ENCODE measurements at regions not wholly inside any gene's neighbourhood (a gene's known extent, or its start where the extent isn't known, plus 50 kb on each side); places are given as distances from the start of the nearest gene placed in this dataset.
"Not testable (repeated sequence)": the region's sequence is repeated elsewhere in the genome, so short reads cannot be mapped to it uniquely, and the experiment has no call there.

DNA sequence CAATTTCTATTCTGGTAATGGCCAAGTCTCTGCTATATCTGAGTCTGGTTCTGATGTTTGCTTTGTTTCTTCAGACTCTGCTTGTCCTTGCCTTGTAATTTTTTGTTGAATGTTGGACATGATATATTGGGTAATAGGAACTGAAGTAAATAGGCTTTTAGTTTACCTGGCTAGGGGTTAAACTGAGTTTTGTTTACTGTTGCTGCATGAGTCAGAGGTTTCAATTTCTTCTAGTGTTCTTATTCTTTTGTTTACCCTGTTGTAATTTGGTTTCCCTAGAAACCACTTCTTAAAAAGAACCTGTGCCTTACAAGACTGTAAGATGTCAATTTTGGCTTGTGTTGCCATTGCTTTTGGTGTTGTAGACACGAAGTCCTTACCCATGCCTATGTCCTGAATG is 285.0 kb upstream of the KCNH7 start:
- Mint-ChIP-seq H3K9me3 (no peaks in the 10 kb centered on the region), H3K27me3 (ENCODE audit: insufficient read depth) (no peaks in the 10 kb centered on the region), H3K4me3 (no peak overlapping the region), H3K27ac (no peak overlapping the region), H3K4me1 (ENCODE audit: low read depth) (no peaks in the 10 kb centered on the region), H3K36me3 (ENCODE audit: low read depth) (no peaks in the 10 kb centered on the region)
- TF ChIP-seq, protein P1, sequence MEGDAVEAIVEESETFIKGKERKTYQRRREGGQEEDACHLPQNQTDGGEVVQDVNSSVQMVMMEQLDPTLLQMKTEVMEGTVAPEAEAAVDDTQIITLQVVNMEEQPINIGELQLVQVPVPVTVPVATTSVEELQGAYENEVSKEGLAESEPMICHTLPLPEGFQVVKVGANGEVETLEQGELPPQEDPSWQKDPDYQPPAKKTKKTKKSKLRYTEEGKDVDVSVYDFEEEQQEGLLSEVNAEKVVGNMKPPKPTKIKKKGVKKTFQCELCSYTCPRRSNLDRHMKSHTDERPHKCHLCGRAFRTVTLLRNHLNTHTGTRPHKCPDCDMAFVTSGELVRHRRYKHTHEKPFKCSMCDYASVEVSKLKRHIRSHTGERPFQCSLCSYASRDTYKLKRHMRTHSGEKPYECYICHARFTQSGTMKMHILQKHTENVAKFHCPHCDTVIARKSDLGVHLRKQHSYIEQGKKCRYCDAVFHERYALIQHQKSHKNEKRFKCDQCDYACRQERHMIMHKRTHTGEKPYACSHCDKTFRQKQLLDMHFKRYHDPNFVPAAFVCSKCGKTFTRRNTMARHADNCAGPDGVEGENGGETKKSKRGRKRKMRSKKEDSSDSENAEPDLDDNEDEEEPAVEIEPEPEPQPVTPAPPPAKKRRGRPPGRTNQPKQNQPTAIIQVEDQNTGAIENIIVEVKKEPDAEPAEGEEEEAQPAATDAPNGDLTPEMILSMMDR (IDR thresholded peaks at IDR 0.05): no peak
- no peak for DNase-seq

DNA sequence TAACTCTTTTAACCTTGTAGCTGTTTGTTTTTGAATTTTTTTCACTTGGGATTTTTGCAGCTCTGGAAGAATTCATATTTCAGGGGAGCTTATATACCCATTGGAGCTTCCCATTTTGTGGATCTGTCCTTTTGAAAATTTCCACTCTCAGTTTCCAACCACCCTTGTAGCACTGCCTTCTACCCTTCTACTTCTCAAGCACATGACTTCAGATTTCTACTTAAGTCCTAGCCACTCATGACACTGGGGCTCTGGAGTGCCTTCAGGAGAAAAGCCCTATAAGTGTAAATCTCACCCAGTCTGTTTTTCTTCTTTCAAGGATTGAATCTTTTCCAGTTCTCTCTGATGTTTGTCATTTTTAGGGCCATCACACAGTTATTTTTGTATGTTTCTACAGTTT is 283.7 kb upstream of the KCNH7 start:
- Mint-ChIP-seq H3K36me3 (ENCODE audit: low read depth) (no peaks in the 10 kb centered on the region), H3K4me1 (ENCODE audit: low read depth) (no peaks in the 10 kb centered on the region), H3K27me3 (ENCODE audit: insufficient read depth) (no peaks in the 10 kb centered on the region), H3K4me3 (no peak overlapping the region), H3K27ac (no peak overlapping the region), H3K9me3 (no peaks in the 10 kb centered on the region)
- DNase-seq: no peak
- TF ChIP-seq, protein P1 (IDR thresholded peaks at IDR 0.05): no peak

DNA sequence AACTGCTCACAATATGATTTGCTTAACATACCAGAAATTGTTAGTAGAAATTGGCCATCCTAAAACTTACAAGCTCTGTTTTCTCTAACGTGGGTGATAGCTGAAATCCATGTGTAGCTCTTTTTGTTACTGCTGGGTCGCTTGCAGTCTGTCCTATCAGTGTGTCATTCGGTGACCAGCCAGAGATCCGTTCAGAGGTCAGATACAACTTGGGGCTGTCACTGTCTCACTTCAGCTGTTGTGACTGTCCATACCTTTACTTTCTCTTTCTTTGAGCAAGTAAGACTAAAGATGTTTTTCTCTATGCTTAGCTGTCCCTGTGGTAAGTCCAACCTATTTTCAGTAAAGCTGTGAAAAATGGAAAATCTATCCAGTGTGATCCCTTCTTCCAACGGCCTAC is 282.9 kb upstream of the KCNH7 start:
- Mint-ChIP-seq H3K27me3 (ENCODE audit: insufficient read depth) (no peaks in the 10 kb centered on the region), H3K9me3 (no peaks in the 10 kb centered on the region), H3K36me3 (ENCODE audit: low read depth) (no peaks in the 10 kb centered on the region), H3K4me1 (ENCODE audit: low read depth) (no peaks in the 10 kb centered on the region), H3K4me3 (no peak overlapping the region), H3K27ac (no peak overlapping the region)
- DNase-seq: no peak
- TF ChIP-seq, protein P1 (IDR thresholded peaks at IDR 0.05): no peak

DNA sequence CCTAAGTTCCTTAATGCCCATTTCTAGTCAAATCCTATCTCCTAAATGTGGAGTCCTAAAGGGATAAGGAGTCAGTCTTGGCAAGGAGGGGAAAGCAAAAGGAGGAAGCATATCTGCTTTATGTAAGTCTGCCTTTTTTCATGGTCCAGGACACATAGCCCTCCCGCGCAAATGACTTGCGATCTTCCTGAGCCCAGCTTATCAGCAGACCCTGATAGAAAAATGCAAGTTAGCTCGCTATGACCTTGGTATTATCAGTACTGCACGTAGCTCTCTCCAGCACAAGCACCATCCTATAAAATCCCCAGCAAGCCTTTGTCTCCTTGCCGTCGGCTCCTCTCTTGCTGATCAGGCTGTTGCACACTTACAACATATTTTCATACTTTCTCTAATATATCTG is 281.4 kb upstream of the KCNH7 start:
- H3K27ac Mint-ChIP-seq: no peak overlapping the region
- H3K4me1 Mint-ChIP-seq (ENCODE audit: low read depth): no peaks in the 10 kb centered on the region
- DNase-seq: no peak
- TF ChIP-seq, protein P1 (IDR thresholded peaks at IDR 0.05): no peak
- no peaks in the 10 kb centered on the region for H3K36me3 Mint-ChIP-seq (ENCODE audit: low read depth)
- no peaks in the 10 kb centered on the region for H3K27me3 Mint-ChIP-seq (ENCODE audit: insufficient read depth)
- no peak overlapping the region for H3K4me3 Mint-ChIP-seq
- no peaks in the 10 kb centered on the region for H3K9me3 Mint-ChIP-seq

DNA sequence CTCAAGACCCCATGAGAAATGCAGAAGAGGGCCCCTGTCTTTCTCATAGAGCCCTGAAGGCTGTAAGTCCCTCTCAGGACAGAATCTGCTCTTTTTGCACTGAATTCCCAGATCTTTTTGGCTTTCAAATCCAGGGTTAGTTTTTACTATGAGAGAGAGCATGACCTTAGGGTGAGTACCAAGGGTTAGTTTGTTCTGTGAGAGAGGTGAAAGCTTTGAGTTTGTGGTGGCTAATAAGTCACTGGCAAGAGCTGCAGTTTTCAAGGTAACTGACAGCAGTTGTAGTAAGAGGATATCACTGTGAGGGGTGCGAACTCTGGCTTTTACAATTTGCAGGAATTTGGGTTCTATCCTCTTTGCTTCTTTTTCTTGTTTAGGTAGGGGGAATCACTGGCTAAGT is 248.4 kb upstream of the KCNH7 start:
- Mint-ChIP-seq H3K27me3 (ENCODE audit: insufficient read depth) (no peaks in the 10 kb centered on the region), H3K27ac (no peak overlapping the region), H3K36me3 (ENCODE audit: low read depth) (no peaks in the 10 kb centered on the region), H3K4me1 (ENCODE audit: low read depth) (no peaks in the 10 kb centered on the region), H3K9me3 (peaks cover 40% of the 10 kb centered on the region), H3K4me3 (no peak overlapping the region)
- no peak for DNase-seq
- TF ChIP-seq, protein P1 (IDR thresholded peaks at IDR 0.05): no peak

DNA sequence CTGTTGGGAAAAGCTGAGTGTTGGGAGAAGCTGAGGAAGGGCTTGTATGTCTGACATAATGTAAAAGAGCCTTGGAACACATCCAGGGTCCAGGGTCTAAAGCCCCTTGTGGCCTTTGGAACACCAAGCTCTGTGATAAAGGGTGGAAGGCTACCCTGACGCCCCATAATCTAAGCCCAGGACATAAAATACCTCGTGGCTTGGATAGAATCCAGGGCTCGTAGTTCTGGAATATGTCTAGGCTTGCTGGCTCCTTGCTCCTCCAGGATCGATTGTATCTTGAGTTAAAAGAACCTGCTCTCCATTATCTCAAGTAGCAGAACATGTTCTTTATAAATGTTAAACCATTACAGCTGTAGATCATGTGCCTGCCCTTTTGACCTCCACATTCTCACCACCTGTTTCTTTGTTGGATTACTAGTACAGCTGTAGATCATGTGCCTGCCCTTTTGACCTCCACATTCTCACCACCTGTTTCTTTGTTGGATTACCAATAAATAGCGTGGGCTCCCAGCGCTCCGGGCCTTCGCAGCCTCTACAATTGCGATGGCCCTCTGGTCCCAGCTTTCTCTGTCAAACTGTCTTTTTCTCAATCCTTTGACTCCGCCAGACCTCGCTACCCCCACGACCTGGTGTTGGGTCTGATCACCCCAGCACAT is 246.9 kb upstream of the KCNH7 start:
- H3K27me3 Mint-ChIP-seq (ENCODE audit: insufficient read depth); H3K27ac Mint-ChIP-seq; H3K4me1 Mint-ChIP-seq (ENCODE audit: low read depth); H3K36me3 Mint-ChIP-seq (ENCODE audit: low read depth); DNase-seq; H3K4me3 Mint-ChIP-seq: not testable (repeated sequence)
- peaks cover 33% of the 10 kb centered on the region for H3K9me3 Mint-ChIP-seq

All from HFFc6 (cell line).